GM19395 (cell line): ENCODE measurements at regions not wholly inside any gene's neighbourhood (a gene's known extent, or its start where the extent isn't known, plus 50 kb on each side); places are given as distances from the start of the nearest gene placed in this dataset.
A peak's percentile ranks its signal among the peaks of the same experiment; 100 is the strongest.

Source experiments
- ATAC-seq: cut with Tn5 transposase; IDR thresholded peaks from one replicate; pipeline ENCODE4 v1.9.1; 2021; ENCODE audit warnings: mild to moderate bottlenecking, moderate library complexity; ENCODE audit not compliant: unreplicated experiment

DNA sequence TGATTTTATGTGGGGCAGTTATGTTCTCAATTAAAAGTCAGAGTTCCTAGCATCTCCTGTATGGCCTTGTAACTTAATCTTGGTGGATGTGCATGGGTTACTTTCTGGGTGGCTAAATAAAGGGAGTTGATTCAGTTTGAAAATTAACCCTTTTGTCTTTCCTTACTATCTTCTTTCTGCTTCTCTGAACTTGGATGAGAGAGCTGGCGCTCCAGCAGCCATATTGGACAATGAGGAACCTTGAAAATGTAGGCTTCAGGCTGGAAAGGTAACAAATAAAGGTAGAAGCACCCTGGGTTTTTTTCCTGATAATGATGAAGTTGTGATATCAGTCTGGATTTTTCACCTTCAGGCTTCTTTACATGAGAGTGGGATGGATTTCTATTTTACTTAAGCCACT, 714.1 kb upstream of the TMEM132C start:
- no peak for ATAC-seq

DNA sequence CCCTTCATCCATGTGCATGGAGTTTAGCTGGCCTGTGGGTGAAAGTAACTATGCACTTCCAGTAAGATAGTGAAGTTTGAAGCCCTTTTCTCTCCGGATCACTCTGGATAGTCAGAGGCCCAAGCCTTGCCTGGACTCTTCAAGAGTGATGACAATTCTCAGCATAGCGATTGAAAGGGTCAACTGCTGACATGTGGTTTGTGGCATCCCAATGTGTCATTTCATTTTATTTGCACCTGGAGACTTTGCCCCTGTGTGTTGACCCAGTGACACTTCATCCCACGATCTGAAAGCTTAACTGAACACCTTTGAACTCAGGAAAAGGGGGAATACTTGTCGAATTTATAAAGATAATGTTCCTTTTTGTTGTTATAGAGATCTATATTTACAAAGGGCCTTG, 711.9 kb upstream of the TMEM132C start:
- no peak for ATAC-seq

DNA sequence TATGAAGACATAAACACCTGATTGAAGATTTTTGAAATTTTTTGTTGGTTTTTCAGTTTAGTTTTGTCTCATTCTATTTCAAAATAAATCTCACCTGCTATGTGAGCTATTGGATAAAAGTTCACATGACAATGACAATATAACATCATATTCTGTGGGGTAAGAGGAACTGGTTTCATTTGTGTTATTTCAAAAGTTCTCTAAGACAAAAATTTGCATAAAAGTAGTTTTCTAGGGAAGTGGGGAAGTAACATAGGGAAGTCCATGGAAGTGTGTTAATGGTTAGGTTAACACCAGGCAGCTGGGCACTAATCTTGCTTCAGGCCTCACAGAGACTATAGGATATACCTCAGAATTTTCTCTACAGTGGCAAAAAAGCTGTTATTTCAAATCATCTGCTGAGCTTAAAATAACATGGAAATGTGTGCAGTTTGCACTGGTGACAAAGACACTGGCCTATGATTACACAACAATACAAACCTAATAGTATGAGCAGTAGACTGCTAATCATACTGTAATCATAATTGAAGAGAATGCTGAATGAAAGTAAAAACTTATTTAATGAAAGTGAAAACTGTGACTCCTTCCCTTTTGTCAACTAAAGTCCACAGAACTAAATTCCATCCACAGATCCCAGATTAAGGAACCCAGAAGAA, 710.6 kb upstream of the TMEM132C start:
- ATAC-seq = no peak

DNA sequence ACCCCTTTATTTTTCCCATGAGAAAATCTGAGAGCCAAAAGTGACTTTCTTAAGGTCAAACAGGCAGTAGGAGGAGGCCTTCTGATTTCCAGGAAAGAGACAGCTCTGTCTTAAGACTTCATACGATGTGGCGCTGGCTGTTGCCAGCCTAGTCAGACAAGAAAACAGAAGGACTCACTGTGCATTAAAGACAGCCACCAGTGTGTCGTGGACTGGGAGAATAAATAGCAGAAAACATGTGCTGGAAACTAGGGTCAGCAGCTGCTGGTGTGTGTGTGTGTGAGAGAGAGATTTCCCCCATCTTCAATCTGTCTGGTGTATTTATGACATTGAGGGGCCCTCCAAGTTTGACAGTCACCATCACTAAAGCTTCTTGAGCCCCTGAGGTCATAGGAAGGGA, 708.6 kb upstream of the TMEM132C start:
- ATAC-seq = no peak

DNA sequence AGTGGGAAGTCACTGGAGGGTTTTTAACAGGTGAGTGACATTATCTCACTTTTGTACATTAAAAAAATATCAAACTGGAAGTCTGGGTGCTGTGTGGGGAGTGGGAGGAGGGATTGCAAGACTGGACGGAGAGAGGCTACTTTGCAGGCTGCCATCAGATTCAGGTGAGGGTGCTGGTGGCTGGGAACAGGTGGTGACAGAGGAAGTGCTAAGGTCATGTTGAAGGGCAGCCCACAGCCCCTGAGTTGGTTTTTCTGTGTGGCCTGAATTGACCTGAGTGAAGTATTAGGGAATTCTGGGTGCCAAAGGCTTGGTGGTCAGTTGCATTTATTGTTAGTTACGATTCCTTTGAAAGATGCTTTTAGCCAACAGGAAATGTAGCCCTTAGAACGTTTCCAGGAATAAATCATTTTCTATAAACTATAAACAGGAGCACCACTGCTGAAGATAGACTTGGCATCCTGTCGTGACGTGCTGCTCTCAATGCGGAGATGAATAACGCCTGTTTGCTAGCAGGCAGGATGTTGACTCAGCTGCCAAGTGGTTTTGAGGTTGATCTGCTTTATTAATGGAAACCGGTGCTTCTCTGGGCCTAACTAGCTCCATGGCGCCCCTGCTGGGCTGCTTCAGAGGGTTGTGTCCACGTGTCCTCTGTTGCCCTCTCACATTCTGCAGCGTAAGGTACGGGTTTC, 707.5 kb upstream of the TMEM132C start:
- ATAC-seq = peak; percentile 89

DNA sequence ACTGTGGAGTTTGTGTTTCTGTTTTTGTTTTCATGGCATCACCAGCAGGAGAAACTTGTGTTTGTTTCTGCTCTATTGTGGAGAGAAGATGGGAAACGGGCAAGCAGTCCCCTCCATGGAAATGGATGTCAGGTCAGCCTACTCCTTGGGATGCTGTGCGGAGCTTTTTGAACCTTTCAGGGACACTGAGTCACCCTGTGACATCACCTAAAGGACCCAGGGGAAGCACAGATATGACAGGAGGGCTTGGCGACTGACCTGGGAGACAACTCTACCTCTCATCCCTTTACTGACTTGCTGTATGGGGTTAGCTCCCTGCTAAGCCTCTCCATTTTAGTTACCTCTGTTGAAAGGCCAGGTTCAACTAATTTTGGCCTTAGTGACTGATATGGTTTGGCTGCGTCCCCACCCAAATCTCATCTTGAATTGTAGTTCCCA, 706.9 kb upstream of the TMEM132C start:
- no peak for ATAC-seq

DNA sequence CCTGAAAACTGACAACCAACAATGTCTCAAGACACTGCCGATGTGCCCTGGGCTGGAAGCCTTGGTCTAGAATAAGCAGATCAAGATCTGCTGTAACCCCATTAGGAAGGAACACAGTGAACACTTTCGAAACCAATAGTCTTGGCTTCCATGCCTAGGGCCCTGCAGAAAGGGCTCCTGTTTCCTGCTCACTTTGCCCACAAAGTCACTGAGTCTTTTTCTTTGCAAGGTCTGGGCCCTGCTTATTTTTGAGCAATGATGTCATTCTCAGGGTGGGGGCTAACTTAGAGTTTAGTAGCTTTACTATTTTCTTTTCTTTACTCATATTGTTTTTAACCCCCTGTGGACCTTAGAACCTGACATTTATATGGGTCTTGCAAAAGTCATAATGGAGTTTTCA, 704.2 kb upstream of the TMEM132C start:
- no peak for ATAC-seq

DNA sequence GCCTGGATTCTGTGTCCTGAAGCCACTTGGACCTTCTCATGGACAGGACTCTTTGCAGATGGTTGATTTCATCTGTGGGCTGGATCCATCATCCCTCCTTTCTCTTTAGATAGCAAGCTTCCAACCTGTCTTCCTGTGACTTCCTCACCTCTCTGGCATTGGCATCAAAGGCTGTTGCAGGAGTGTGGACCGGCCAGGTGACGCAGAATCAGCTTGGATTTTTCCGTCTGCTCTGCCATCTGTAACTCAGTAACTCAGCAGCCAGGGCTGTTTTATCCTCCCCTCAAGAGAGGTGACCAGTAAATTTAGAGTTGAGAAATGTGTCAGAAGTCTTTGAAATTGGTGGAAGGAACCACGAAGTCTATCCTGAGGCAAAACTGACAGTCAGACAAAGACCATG, 701.7 kb upstream of the TMEM132C start:
- ATAC-seq = no peak

DNA sequence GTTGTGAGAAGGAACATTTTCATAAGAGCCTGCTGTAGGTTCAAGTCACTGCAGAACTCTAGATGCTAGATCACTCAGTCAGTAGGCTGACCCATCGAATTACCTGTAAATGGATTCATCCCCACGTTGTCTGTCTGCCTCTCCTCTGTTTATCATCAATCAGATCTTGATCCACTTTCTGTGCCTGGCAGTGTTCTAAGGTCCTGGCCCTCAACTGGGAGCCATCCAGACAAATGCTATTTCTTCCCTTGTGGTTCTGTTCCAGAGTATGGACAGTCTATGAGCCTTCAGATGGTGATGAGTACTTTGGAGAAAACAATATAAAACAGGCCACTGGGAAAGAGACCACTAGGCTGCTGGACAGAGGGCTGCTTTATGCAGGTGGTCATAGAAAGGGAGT, 699.4 kb upstream of the TMEM132C start:
- no peak for ATAC-seq

DNA sequence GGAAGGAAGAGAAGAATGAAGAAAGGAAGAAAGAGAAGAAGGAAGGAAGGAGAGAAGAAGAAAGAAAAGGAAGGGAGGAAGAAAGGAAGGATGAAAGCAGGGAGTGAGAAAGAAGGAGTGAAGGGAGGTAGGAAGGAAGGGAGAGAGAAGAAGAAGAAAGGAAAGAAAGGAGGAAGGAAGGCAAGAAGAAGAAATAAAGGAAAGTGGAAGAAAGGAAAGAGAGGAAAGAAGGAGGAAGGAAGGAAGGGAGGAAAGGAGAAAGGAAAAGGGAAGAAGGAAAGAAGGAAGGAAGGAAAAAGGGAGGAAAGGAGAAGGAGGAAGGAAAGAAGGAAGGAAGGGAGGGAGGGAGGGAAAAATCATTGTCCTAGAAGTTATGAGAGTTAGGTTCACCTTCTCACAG, 696.6 kb upstream of the TMEM132C start:
- no peak for ATAC-seq

DNA sequence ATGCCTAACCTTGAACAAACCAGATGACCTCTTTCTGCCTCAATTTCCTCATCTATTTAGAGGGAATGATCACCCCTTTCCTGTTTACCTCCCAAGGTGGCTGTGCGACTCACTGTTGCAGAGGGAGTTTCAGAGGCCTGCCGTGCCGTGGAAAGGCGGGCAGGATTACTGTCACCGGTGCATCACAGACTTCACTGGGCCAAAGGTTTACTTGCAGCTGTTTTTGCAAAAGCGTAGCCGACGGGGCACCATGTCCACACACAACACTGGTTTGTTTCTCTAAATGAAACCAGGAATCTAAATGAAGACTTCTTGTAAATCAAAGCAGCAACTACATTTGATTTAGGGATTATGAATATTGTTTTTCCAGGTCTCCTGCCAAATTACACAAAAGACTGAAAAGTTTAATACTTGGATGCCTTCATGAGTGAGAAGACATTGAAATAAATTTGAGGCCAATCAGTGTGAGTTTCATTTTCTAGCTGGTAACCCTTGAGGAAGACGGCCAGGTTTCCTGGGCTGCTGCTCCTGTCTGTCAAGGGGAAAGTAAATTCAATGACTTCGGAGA, 696.1 kb upstream of the TMEM132C start:
- ATAC-seq = no peak

DNA sequence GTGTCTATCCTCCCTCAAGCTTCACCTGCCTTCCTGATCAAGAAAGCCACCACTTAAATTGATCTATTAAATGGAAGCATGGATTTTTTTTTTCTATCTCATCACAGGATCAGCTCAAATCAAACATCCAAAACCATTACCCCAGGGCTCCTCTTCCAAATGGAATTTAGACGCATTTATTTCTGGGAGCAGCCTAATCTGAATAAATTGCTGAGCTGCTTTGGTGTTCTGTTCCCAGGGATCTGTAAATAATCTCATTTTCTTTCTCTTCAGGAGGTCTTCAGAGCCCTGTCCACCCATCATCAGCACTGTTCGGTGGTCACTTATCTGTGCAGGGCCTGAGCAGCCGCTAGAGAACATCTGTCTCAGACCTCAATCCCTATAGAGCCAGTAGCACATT, 695.4 kb upstream of the TMEM132C start:
- no peak for ATAC-seq

DNA sequence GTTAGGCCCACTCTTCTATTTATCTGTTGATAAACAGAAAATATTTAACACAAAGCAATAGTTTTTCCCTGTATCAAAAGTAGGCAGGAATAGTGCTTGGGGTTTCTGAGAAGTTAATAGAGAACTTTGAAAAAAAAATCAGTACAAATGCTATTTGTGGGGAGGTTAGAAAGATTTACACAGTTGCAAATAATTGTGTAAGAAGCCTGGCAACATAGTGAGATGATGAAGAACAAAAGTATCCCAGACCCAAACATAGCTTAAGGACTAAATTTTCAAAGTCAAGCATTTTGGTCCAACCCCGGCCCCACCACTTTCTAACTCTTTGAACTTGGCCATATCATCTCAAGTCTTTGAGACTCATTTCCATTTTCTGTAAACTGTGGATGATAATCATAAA, 687.5 kb upstream of the TMEM132C start:
- no peak for ATAC-seq

DNA sequence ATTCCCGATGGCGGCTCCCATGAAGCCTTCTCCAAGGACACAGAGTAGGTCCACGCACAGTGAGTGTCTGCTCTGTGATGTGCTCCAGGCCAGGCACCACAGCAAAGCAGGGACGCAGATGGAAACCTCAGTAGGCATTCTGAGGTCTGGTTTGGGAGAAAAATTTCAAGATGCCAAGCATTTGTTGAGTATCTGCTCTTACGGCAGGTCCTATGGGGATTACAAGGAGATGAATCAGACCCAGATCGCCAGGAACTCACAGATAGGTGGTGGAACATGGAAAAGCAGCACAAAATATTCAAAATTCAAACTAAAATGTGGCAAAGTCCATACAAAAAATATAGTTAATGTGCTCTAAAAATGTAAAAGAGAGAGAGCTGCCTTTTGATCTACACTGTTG, 684.9 kb upstream of the TMEM132C start:
- ATAC-seq = no peak

DNA sequence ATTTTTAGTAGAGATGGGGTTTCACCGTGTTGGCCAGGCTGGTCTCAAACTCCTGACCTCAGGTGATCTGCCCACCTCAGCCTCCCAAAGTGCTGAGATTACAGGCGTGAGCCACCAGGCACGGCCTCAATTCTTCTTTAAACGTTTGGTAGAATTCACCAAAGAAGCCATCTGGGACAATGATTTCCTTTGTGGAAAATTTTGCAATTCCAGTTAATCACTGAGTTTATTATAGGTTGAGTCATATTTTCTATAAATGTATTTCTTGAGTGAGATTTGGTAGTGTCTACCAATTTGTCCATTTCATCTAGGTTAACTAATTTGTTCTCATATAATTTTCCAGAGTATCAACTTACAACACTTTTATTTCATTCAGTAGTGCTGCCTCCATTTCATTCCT, 683.9 kb upstream of the TMEM132C start:
- ATAC-seq = no peak

DNA sequence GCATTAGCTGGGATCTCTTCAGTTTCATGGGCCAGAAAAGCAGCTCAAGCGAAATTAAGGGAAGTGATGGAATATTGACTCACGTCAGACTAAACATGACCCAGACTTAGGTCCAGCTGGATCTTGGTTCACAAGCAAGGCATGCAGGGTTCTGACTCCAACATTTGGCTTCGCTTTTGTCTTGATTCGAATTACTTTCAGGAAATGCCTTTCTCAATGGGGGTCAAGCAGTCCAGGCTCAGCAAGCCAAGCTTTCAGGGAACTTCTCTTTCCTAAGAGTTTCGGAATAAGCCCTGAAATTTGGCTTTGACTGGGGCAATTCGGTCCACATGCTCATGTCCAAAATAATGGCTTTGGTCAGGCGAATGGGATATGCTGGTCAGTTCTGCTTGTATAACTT, 678.7 kb upstream of the TMEM132C start:
- no peak for ATAC-seq

DNA sequence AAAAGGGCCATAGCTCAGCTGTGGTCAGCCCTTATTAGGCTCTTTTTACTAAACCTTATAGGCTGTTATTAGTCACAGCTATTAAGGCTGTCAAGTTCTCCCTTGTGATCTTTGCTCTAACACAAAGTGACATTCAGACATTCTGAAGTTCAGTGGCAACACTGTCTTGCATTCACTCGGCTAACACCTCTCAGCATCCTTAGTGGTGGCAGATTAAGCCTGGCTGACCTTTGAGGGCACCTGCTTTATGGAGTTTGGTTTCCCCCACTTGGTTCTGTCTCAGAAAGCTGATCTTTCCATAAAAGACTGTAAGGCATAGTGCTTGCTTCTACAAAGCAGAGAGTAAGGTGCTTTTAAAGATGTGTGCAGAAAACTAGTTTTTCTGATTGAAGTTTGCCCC, 677.4 kb upstream of the TMEM132C start:
- no peak for ATAC-seq

DNA sequence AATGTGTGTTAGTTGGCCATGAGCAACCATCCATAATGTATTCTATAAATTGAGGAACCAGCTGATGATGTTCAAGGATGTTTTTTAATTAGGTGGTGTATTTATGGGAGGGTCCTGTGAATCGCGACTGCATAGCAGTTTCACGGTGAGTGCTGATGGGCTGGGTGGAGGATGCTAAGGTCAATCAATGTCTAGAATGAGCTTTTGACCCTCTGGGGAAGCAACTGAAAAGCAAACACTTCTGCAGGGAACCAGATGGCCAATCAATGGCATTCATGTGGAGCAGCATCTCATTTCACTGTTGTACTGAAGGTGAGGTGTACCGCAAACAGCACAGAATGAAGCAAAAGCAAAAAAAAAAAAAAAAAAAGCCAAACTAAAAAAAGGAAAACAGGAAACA, 676.1 kb upstream of the TMEM132C start:
- no peak for ATAC-seq

DNA sequence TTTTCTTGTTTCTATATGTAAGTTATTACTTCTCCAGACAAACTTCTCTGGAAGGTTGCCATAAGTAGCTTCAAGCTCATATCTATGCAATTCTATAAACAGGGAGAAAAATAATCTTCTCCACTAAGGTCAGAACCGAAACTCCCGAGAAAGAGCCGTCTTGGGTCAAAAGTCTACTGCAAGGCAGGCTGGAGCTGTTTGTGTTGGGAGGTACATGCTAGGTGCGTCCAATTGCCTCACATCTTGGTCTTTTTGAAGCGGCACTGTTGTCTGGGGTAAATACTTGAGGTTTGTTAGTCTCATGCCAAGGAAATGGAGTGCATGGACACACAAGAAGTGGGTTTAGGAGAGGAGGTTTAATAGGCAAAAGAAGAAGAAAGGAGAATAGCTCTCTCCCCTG, 674.7 kb upstream of the TMEM132C start:
- no peak for ATAC-seq

DNA sequence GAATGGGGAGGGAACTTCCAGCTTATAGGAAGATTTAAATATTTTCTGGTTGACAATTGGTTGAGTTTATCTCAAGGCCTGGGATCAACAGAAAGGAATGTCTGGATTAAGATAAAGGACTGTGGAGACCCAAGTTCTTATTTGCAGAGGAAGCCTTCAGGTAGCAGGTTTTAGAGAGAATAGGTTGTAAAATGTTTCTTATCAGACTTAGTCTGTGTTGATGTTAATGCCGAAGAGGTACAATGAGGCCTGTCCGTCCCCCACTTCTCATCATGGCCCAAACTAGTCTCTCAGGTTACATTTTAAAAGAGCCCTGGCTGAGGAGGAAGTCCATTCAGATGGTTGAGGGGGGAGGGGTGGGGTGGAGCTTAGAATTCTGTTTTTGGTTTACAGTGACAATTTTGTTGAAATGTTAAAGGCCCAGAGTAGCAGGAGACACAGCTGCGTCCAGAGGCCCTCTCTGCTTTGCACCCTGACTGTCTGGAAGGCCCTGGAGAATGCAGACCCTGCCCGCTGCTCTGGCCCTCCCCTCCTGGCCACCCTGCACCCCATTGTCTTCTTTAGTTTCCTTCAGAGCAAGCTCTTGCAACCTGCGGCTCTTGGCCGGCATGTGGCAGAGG, 672.5 kb upstream of the TMEM132C start:
- no peak for ATAC-seq

DNA sequence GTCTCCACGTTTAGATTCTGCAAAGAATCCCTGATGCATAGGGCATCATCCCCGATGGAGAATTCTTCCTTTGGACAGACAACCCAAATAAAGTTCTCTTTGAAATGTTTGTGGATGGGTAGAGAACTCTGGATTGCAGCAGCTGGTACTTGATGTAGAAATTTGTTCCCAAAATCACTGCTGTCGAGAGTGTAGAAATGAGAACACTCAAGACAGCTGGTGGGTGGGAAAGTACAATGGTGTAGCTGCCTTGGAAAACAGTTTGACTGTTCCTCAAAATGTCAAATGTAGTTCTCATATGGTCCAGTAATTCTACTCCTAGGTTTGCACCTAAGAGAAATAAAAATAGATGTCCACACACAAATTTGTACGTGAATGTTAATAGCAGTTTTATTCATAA, 671.5 kb upstream of the TMEM132C start:
- ATAC-seq = no peak

DNA sequence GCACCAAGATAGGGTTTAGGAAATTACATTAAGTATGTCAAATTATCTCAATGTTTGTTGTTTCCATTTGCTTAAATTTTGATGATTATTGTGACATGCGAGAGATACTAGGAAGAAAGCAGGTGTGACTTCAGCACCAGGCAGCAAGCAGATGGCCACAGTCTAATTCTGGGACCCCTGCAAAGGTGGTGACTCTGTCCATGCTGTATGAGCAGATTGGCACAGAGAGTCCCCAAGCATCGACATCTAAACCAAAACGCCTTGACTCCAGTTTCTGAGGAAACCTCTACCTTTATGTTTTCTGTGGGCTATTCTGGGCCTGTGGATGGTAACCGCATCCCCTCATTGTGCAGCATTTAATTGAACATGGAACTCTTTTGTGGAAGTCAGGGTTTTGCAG, 670.1 kb upstream of the TMEM132C start:
- no peak for ATAC-seq
